HEK293T (cell line): ENCODE measurements at regions not wholly inside any gene's neighbourhood (a gene's known extent, or its start where the extent isn't known, plus 50 kb on each side); places are given as distances from the start of the nearest gene placed in this dataset.

Experiments used
- ARNT ChIP-seq: fragments of 450-650 bp; IDR thresholded peaks from 2 replicates; pipeline ENCODE4 v1.6.1; 2017; ENCODE audit warnings: mild to moderate bottlenecking
- BHLHE40 ChIP-seq: fragments of 450-650 bp; IDR thresholded peaks from 2 replicates; pipeline ENCODE4 v1.6.1; 2016; ENCODE audit warnings: mild to moderate bottlenecking, moderate library complexity, borderline replicate concordance
- CTBP1 ChIP-seq: fragments of 450-650 bp; IDR thresholded peaks from 2 replicates; pipeline ENCODE4 v1.6.1; 2016; ENCODE audit warnings: borderline replicate concordance
- ELF4 ChIP-seq: fragments of 450-650 bp; IDR thresholded peaks from 2 replicates; pipeline ENCODE4 v1.6.1; 2017; ENCODE audit warnings: antibody characterized with exemption
- FOXA1 ChIP-seq: fragments of 450-650 bp; IDR thresholded peaks from 2 replicates; pipeline ENCODE4 v1.6.1; 2016; ENCODE audit warnings: mild to moderate bottlenecking
- FOXK2 ChIP-seq: fragments of 450-650 bp; IDR thresholded peaks from 2 replicates; pipeline ENCODE4 v1.6.1; 2016; ENCODE audit warnings: mild to moderate bottlenecking
- FOXM1 ChIP-seq: fragments of 450-650 bp; IDR thresholded peaks from 2 replicates; pipeline ENCODE4 v1.6.1; 2017; ENCODE audit warnings: mild to moderate bottlenecking, borderline replicate concordance
- HDGF ChIP-seq: fragments of 450-650 bp; IDR thresholded peaks from 2 replicates; pipeline ENCODE4 v1.6.1; 2017; ENCODE audit warnings: antibody characterized with exemption, borderline replicate concordance
- L3MBTL2 ChIP-seq: fragments of 450-650 bp; conservative IDR thresholded peaks from 2 replicates; pipeline ENCODE4 v1.6.1; 2016; ENCODE audit warnings: mild to moderate bottlenecking
- LEF1 ChIP-seq: fragments of 450-650 bp; IDR thresholded peaks from 2 replicates; pipeline ENCODE4 v1.6.1; 2017; ENCODE audit warnings: mild to moderate bottlenecking, borderline replicate concordance
- NFRKB ChIP-seq: fragments of 450-650 bp; IDR thresholded peaks from 2 replicates; pipeline ENCODE4 v1.6.1; 2016; ENCODE audit warnings: mild to moderate bottlenecking, moderate library complexity
- PKNOX1 ChIP-seq: fragments of 450-650 bp; IDR thresholded peaks from 2 replicates; pipeline ENCODE4 v1.6.1; 2016
- SP1 ChIP-seq: fragments of 450-650 bp; IDR thresholded peaks from 2 replicates; pipeline ENCODE4 v1.6.1; 2017
- TARDBP ChIP-seq: fragments of 450-650 bp; IDR thresholded peaks from 2 replicates; pipeline ENCODE4 v1.6.1; 2016

- no peak for TF ChIP-seq BHLHE40
- TF ChIP-seq HDGF: no peak
- no peak for TF ChIP-seq SP1
- TF ChIP-seq CTBP1: no peak
- TF ChIP-seq ARNT: no peak
- TF ChIP-seq LEF1: no peak
- no peak for TF ChIP-seq TARDBP
- TF ChIP-seq ELF4: no peak
- no peak for TF ChIP-seq FOXK2
- no peak for TF ChIP-seq FOXM1
- no peak for TF ChIP-seq FOXA1
- TF ChIP-seq PKNOX1: no peak
- TF ChIP-seq NFRKB: no peak
- TF ChIP-seq L3MBTL2: no peak
Observed at GRCh38 chr3:31002730-31003129, 108.3 kb upstream of the GADL1 start.
